ENCODE measurements at regions not wholly inside any gene's neighbourhood (a gene's known extent, or its start where the extent isn't known, plus 50 kb on each side); places are given as distances from the start of the nearest gene placed in this dataset.

GRCh38 chr5:84783003-84783402 is 398.3 kb upstream of the EDIL3 start:
- Histone ChIP-seq H3K79me2 (ENCODE audit: insufficient read depth, low read length) (no peaks in the 10 kb centered on the region), H4K8ac (replicated peaks; ENCODE audit: insufficient read length, low read depth, low read length) (no peak overlapping the region), H3K27ac (ENCODE audit: insufficient read length, low read depth, low read length) (no peak overlapping the region), H4K20me1 (ENCODE audit: control insufficient read depth, insufficient read depth, insufficient read length) (no peaks in the 10 kb centered on the region), H3K14ac (ENCODE audit: insufficient read depth, low read length) (no peak overlapping the region), H3K79me1 (ENCODE audit: insufficient read depth, low read depth, low read length, poor library complexity, severe bottlenecking) (no peaks in the 10 kb centered on the region), H3K4ac (ENCODE audit: low read depth, low read length) (no peak overlapping the region), H2BK15ac (ENCODE audit: low read depth, low read length) (no peak overlapping the region), H4K5ac (ENCODE audit: insufficient read length, low read depth, low read length) (no peak overlapping the region), H3K23me2 (ENCODE audit: insufficient read length, low read depth, low read length, poor library complexity, severe bottlenecking) (no peaks in the 10 kb centered on the region), H3K9ac (ENCODE audit: extremely low read depth, insufficient read length, low read length) (no peak overlapping the region), H4K91ac (ENCODE audit: insufficient read length, low read depth, low read length) (no peak overlapping the region), H2AFZ (ENCODE audit: low read length) (no peak overlapping the region), H3T11ph (ENCODE audit: low read length) (no peak overlapping the region), H3K4me1 (ENCODE audit: insufficient read depth, low read length) (no peaks in the 10 kb centered on the region), H3K4me2 (ENCODE audit: insufficient read depth, insufficient read length, low read length) (no peak overlapping the region), H2BK20ac (ENCODE audit: low read depth, low read length, poor library complexity, severe bottlenecking) (no peak overlapping the region), H3K56ac (ENCODE audit: insufficient read length, low read depth, low read length) (no peak overlapping the region), H3K23ac (ENCODE audit: insufficient read length, low read depth, low read length) (no peak overlapping the region), H3K18ac (ENCODE audit: insufficient read length, low read depth, low read length) (no peak overlapping the region), H3K9me3 (ENCODE audit: control insufficient read depth, low read depth, low read length) (no peaks in the 10 kb centered on the region), H2BK12ac (ENCODE audit: insufficient read length, low read depth, low read length) (no peak overlapping the region), H2BK120ac (ENCODE audit: low read depth, low read length, poor library complexity, severe bottlenecking) (no peak overlapping the region), H3K27me3 (ENCODE audit: insufficient read depth, low read length) (no peaks in the 10 kb centered on the region), H2AK5ac (ENCODE audit: insufficient read length, low read length) (no peak overlapping the region), H2BK5ac (ENCODE audit: insufficient read length, low read length) (no peak overlapping the region)
- H3K4me3 Mint-ChIP-seq, result no peak overlapping the region
- no peak for TF ChIP-seq CTCF (conservative IDR thresholded peaks at IDR 0.05)
- WGBS (ENCODE audit: extremely low coverage, insufficient read length, low lambda C conversion rate), result no CpG with 5 or more reads among the region's 3 CpGs
- no peaks in the 10 kb centered on the region for H3K4me1 Mint-ChIP-seq
- no peaks in the 10 kb centered on the region for H3K36me3 Mint-ChIP-seq (ENCODE audit: insufficient read depth in 1 of 3, low read depth in 3 of 3)
- no peak for DNase-seq
- no peaks in the 10 kb centered on the region for H3K9me3 Mint-ChIP-seq
- no peaks in the 10 kb centered on the region for H3K27me3 Mint-ChIP-seq (ENCODE audit: low read depth)
- H3K27ac Mint-ChIP-seq, result no peak overlapping the region
